ENCODE measurements at regions not wholly inside any gene's neighbourhood (a gene's known extent, or its start where the extent isn't known, plus 50 kb on each side); places are given as distances from the start of the nearest gene placed in this dataset.

- no peak for TF ChIP-seq JUND (IDR thresholded peaks at IDR 0.05; ENCODE audit: low read depth)
- in situ Hi-C loops (cut with HindIII; ENCODE audit: low pct_unique_long_range_greater_than_20kb, low sequenced_read_pairs) = no loop called here
- DNase-seq (ENCODE audit: low read depth in 1 of 2, low spot score in 1 of 2) = no peak
These were observed 314.9 kb upstream of the SMIM31 start for GRCh38 chr4:164439037-164439436.

GRCh38 chr4:164440199-164440598, 313.7 kb upstream of the SMIM31 start:
- in situ Hi-C loops (cut with HindIII; ENCODE audit: low pct_unique_long_range_greater_than_20kb, low sequenced_read_pairs) = no loop called here
- TF ChIP-seq JUND (IDR thresholded peaks at IDR 0.05; ENCODE audit: low read depth) = no peak
- no peak for DNase-seq (ENCODE audit: low read depth in 1 of 2, low spot score in 1 of 2)

- TF ChIP-seq JUND (IDR thresholded peaks at IDR 0.05; ENCODE audit: low read depth) = no peak
- DNase-seq (ENCODE audit: low read depth in 1 of 2, low spot score in 1 of 2) = no peak
- in situ Hi-C loops (cut with HindIII; ENCODE audit: low pct_unique_long_range_greater_than_20kb, low sequenced_read_pairs) = no loop called here
These were observed 312.8 kb upstream of the SMIM31 start for GRCh38 chr4:164441109-164441508.

- in situ Hi-C loops (cut with HindIII; ENCODE audit: low pct_unique_long_range_greater_than_20kb, low sequenced_read_pairs) = no loop called here
- TF ChIP-seq JUND (IDR thresholded peaks at IDR 0.05; ENCODE audit: low read depth) = no peak
- no peak for DNase-seq (ENCODE audit: low read depth in 1 of 2, low spot score in 1 of 2)
These were observed 311.8 kb upstream of the SMIM31 start for GRCh38 chr4:164442180-164442579.

GRCh38 chr4:164446516-164446915, 307.4 kb upstream of the SMIM31 start:
- TF ChIP-seq JUND (IDR thresholded peaks at IDR 0.05; ENCODE audit: low read depth) = no peak
- no peak for DNase-seq (ENCODE audit: low read depth in 1 of 2, low spot score in 1 of 2)
- in situ Hi-C loops (cut with HindIII; ENCODE audit: low pct_unique_long_range_greater_than_20kb, low sequenced_read_pairs) = no loop called here

- TF ChIP-seq JUND (IDR thresholded peaks at IDR 0.05; ENCODE audit: low read depth) = no peak
- in situ Hi-C loops (cut with HindIII; ENCODE audit: low pct_unique_long_range_greater_than_20kb, low sequenced_read_pairs) = no loop called here
- no peak for DNase-seq (ENCODE audit: low read depth in 1 of 2, low spot score in 1 of 2)
These were observed 292.0 kb upstream of the SMIM31 start for GRCh38 chr4:164461901-164462300.

- in situ Hi-C loops (cut with HindIII; ENCODE audit: low pct_unique_long_range_greater_than_20kb, low sequenced_read_pairs) = no loop called here
- no peak for DNase-seq (ENCODE audit: low read depth in 1 of 2, low spot score in 1 of 2)
- TF ChIP-seq JUND (IDR thresholded peaks at IDR 0.05; ENCODE audit: low read depth) = no peak
These were observed 291.5 kb upstream of the SMIM31 start for GRCh38 chr4:164462471-164462870.

- in situ Hi-C loops (cut with HindIII; ENCODE audit: low pct_unique_long_range_greater_than_20kb, low sequenced_read_pairs) = no loop called here
- DNase-seq (ENCODE audit: low read depth in 1 of 2, low spot score in 1 of 2) = no peak
- no peak for TF ChIP-seq JUND (IDR thresholded peaks at IDR 0.05; ENCODE audit: low read depth)
These were observed 289.6 kb upstream of the SMIM31 start for GRCh38 chr4:164464313-164464712.

- in situ Hi-C loops (cut with HindIII; ENCODE audit: low pct_unique_long_range_greater_than_20kb, low sequenced_read_pairs) = no loop called here
- no peak for TF ChIP-seq JUND (IDR thresholded peaks at IDR 0.05; ENCODE audit: low read depth)
- no peak for DNase-seq (ENCODE audit: low read depth in 1 of 2, low spot score in 1 of 2)
These were observed 286.4 kb upstream of the SMIM31 start for GRCh38 chr4:164467493-164467892.

- TF ChIP-seq JUND (IDR thresholded peaks at IDR 0.05; ENCODE audit: low read depth) = no peak
- no peak for DNase-seq (ENCODE audit: low read depth in 1 of 2, low spot score in 1 of 2)
- in situ Hi-C loops (cut with HindIII; ENCODE audit: low pct_unique_long_range_greater_than_20kb, low sequenced_read_pairs) = no loop called here
These were observed 272.4 kb upstream of the SMIM31 start for GRCh38 chr4:164481306-164482091.

- in situ Hi-C loops (cut with HindIII; ENCODE audit: low pct_unique_long_range_greater_than_20kb, low sequenced_read_pairs) = no loop called here
- TF ChIP-seq JUND (IDR thresholded peaks at IDR 0.05; ENCODE audit: low read depth) = no peak
- no peak for DNase-seq (ENCODE audit: low read depth in 1 of 2, low spot score in 1 of 2)
These were observed 271.9 kb upstream of the SMIM31 start for GRCh38 chr4:164482092-164482404.

GRCh38 chr4:164482758-164483157, 271.2 kb upstream of the SMIM31 start:
- TF ChIP-seq JUND (IDR thresholded peaks at IDR 0.05; ENCODE audit: low read depth) = no peak
- no peak for DNase-seq (ENCODE audit: low read depth in 1 of 2, low spot score in 1 of 2)
- in situ Hi-C loops (cut with HindIII; ENCODE audit: low pct_unique_long_range_greater_than_20kb, low sequenced_read_pairs) = no loop called here

GRCh38 chr4:164483711-164484110, 270.2 kb upstream of the SMIM31 start:
- no peak for DNase-seq (ENCODE audit: low read depth in 1 of 2, low spot score in 1 of 2)
- no peak for TF ChIP-seq JUND (IDR thresholded peaks at IDR 0.05; ENCODE audit: low read depth)
- in situ Hi-C loops (cut with HindIII; ENCODE audit: low pct_unique_long_range_greater_than_20kb, low sequenced_read_pairs) = no loop called here

- no peak for TF ChIP-seq JUND (IDR thresholded peaks at IDR 0.05; ENCODE audit: low read depth)
- in situ Hi-C loops (cut with HindIII; ENCODE audit: low pct_unique_long_range_greater_than_20kb, low sequenced_read_pairs) = no loop called here
- no peak for DNase-seq (ENCODE audit: low read depth in 1 of 2, low spot score in 1 of 2)
These were observed 269.4 kb upstream of the SMIM31 start for GRCh38 chr4:164484551-164484950.
